ENCODE measurements at regions not wholly inside any gene's neighbourhood (a gene's known extent, or its start where the extent isn't known, plus 50 kb on each side); places are given as distances from the start of the nearest gene placed in this dataset.

DNA sequence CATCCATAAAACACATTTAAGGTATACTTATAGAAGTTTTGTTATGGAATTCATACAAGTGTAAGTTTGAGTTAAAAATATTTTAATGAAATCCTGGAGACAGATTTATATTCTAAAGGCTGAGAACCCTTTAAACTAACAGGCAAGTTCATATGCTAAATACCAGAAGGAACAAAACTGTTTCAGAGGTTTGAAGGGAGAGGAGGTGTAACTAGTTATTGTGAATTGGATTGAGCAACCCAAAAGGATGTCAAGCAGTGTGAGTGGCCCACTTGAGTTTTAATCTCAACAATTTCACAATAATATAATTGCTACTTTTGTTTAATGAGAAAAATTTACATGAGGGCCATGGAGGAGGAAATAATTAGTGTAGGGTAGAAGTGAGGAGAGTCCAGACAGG lies 348.5 kb upstream of the ACTBL2 start:
- Histone ChIP-seq H3K4me1 (ENCODE audit: insufficient read depth, low read length, severe bottlenecking) (no peaks in the 10 kb centered on the region), H3K9me3 (ENCODE audit: low read length) (no peaks in the 10 kb centered on the region), H3K27ac (ENCODE audit: low read depth, low read length, poor library complexity, severe bottlenecking) (no peak overlapping the region), H3K9me2 (ENCODE audit: low read depth, low read length) (no peaks in the 10 kb centered on the region), H4K20me1 (ENCODE audit: insufficient read depth, low read length) (no peaks in the 10 kb centered on the region), H3K79me2 (ENCODE audit: insufficient read depth, low read length) (no peaks in the 10 kb centered on the region), H3K9ac (ENCODE audit: low read length) (no peak overlapping the region), H3F3A (ENCODE audit: insufficient read depth, low read length) (no peaks in the 10 kb centered on the region), H3K4me2 (ENCODE audit: low read length) (no peak overlapping the region), H2AFZ (ENCODE audit: low read length) (no peak overlapping the region), H3K27me3 (ENCODE audit: insufficient read depth, low read length) (no peaks in the 10 kb centered on the region), H3K4me3 (ENCODE audit: low read depth, low read length, poor library complexity, severe bottlenecking) (no peak overlapping the region), H3K36me3 (ENCODE audit: insufficient read depth, low read length) (no peaks in the 10 kb centered on the region)
- TF ChIP-seq, protein P1, sequence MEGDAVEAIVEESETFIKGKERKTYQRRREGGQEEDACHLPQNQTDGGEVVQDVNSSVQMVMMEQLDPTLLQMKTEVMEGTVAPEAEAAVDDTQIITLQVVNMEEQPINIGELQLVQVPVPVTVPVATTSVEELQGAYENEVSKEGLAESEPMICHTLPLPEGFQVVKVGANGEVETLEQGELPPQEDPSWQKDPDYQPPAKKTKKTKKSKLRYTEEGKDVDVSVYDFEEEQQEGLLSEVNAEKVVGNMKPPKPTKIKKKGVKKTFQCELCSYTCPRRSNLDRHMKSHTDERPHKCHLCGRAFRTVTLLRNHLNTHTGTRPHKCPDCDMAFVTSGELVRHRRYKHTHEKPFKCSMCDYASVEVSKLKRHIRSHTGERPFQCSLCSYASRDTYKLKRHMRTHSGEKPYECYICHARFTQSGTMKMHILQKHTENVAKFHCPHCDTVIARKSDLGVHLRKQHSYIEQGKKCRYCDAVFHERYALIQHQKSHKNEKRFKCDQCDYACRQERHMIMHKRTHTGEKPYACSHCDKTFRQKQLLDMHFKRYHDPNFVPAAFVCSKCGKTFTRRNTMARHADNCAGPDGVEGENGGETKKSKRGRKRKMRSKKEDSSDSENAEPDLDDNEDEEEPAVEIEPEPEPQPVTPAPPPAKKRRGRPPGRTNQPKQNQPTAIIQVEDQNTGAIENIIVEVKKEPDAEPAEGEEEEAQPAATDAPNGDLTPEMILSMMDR (IDR thresholded peaks at IDR 0.05; ENCODE audit: low read length): no peak
- TF ChIP-seq EZH2 (IDR thresholded peaks at IDR 0.05; ENCODE audit: borderline replicate concordance, low read length): no peak

DNA sequence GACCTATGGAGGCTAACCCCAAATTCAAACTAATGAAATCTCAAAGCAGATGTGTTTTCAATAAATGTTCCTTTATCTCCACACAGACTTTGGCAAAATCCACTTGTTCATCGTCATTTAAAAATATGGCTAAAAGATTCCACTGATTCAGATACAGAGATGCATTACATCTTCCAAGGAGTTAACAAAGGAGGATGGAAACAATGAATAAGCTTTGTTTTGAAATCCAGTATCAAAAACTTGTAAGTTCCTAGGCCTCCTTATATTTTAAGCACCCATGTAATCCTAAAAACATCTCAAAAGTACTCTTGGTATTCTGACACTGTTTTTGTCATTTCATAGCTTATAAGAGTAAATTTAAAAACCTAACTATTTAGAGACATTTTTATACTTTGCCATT lies 345.6 kb upstream of the ACTBL2 start:
- Histone ChIP-seq H2AFZ (ENCODE audit: low read length) (no peak overlapping the region), H4K20me1 (ENCODE audit: insufficient read depth, low read length) (no peaks in the 10 kb centered on the region), H3K9ac (ENCODE audit: low read length) (no peak overlapping the region), H3K9me3 (ENCODE audit: low read length) (no peaks in the 10 kb centered on the region), H3K4me2 (ENCODE audit: low read length) (no peak overlapping the region), H3K27me3 (ENCODE audit: insufficient read depth, low read length) (no peaks in the 10 kb centered on the region), H3K4me1 (ENCODE audit: insufficient read depth, low read length, severe bottlenecking) (no peaks in the 10 kb centered on the region), H3K36me3 (ENCODE audit: insufficient read depth, low read length) (no peaks in the 10 kb centered on the region), H3K4me3 (ENCODE audit: low read depth, low read length, poor library complexity, severe bottlenecking) (no peak overlapping the region), H3F3A (ENCODE audit: insufficient read depth, low read length) (no peaks in the 10 kb centered on the region), H3K79me2 (ENCODE audit: insufficient read depth, low read length) (no peaks in the 10 kb centered on the region), H3K27ac (ENCODE audit: low read depth, low read length, poor library complexity, severe bottlenecking) (no peak overlapping the region), H3K9me2 (ENCODE audit: low read depth, low read length) (no peaks in the 10 kb centered on the region)
- no peak for TF ChIP-seq EZH2 (IDR thresholded peaks at IDR 0.05; ENCODE audit: borderline replicate concordance, low read length)
- TF ChIP-seq, protein P1 (IDR thresholded peaks at IDR 0.05; ENCODE audit: low read length): no peak

DNA sequence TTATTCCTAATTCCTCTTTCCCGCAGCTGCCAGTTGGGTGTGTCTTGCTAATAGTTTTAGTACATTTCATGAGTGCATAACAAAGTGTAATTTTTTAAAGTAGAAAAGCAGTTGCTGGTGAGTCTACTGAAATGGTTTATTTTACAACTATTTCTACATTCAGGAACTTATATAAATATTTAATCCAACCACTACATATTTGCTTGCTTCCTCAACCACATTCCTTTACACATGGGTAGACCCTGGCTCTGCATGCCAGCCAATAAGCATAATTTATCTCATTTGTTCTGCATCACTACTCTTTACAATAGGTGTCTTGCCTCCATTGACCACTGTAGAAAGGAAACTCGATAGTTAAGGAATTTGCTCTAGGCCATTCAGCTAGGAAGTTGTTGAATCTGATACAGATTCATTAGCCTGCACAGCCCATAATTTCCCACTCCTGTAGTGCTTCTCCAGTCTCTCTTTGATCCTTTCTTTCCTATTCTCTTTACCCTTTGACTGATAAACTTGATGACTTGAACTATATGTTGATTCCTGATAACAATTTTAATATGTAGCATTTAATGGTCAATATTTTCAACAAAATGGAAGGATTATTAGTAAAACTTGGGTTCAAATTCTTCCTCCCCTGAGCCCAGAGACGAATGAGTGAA lies 342.5 kb upstream of the ACTBL2 start:
- no peak overlapping the region for H3K4me3 ChIP-seq (ENCODE audit: low read depth, low read length, poor library complexity, severe bottlenecking)
- H4K20me1 ChIP-seq (ENCODE audit: insufficient read depth, low read length): no peaks in the 10 kb centered on the region
- H3K79me2 ChIP-seq (ENCODE audit: insufficient read depth, low read length): no peaks in the 10 kb centered on the region
- no peaks in the 10 kb centered on the region for H3K4me1 ChIP-seq (ENCODE audit: insufficient read depth, low read length, severe bottlenecking)
- no peaks in the 10 kb centered on the region for H3K9me2 ChIP-seq (ENCODE audit: low read depth, low read length)
- H3K9ac ChIP-seq (ENCODE audit: low read length): no peak overlapping the region
- no peak overlapping the region for H3K4me2 ChIP-seq (ENCODE audit: low read length)
- H3K36me3 ChIP-seq (ENCODE audit: insufficient read depth, low read length): no peaks in the 10 kb centered on the region
- H3F3A ChIP-seq (ENCODE audit: insufficient read depth, low read length): no peaks in the 10 kb centered on the region
- no peaks in the 10 kb centered on the region for H3K27me3 ChIP-seq (ENCODE audit: insufficient read depth, low read length)
- no peaks in the 10 kb centered on the region for H3K9me3 ChIP-seq (ENCODE audit: low read length)
- H2AFZ ChIP-seq (ENCODE audit: low read length): no peak overlapping the region
- no peak overlapping the region for H3K27ac ChIP-seq (ENCODE audit: low read depth, low read length, poor library complexity, severe bottlenecking)
- TF ChIP-seq, protein P1 (IDR thresholded peaks at IDR 0.05; ENCODE audit: low read length): no peak
- TF ChIP-seq EZH2 (IDR thresholded peaks at IDR 0.05; ENCODE audit: borderline replicate concordance, low read length): no peak
